K562 (cell line): ENCODE measurements at regions not wholly inside any gene's neighbourhood (a gene's known extent, or its start where the extent isn't known, plus 50 kb on each side); places are given as distances from the start of the nearest gene placed in this dataset.

ENCODE experiments used
- ATAC-seq: fragments of 200-7000 bp; cut with Tn5 transposase; 3 replicates; pipeline ENCODE4 v1.9.1; 2020; ENCODE audit warnings: moderate library complexity
- BruUV-seq: library from RNA; stranded (reverse); fragments of 400-500 nt; replicated peaks from 2 replicates; lab custom pipeline; 2021; lab: Mats Ljungman, UMichigan
- CTCF ChIA-PET: fragments of 300-600 bp; formaldehyde crosslinking; extraction: SDS; loops from one replicate; lab custom pipeline; 2021; ENCODE audit warnings: low intra/inter-chr PET ratio; lab: Yijun Ruan, JAX
- POLR2A ChIA-PET: fragments of 300-600, 350-650 bp; sonication (Branson Sonifier 250); formaldehyde crosslinking; extraction: SDS; loops from one replicate; lab custom pipeline; 2021; ENCODE audit warnings: antibody characterized with exemption, inconsistent platforms; lab: Yijun Ruan, JAX
- DNase-seq, 4 experiments: peaks; one replicate each; pipeline versions ENCODE4 v3.0.0 to v3.0.0-alpha.2; 2011 to 2018; ENCODE audit warnings: low spot score in 3 of 4, mixed read lengths in 3 of 4; ENCODE audit errors: extremely low read depth in 1 of 4
- FAIRE-seq: peaks from 2 replicates; lab custom pipeline; 2011; peaks lifted over from hg19 to GRCh38; lab: Jason Lieb, UNC
- H2AFZ ChIP-seq: 2 replicates; pipeline ENCODE4 v1.6.0; 2011; ENCODE audit warnings: low read depth, low read length, control low read depth, inconsistent platforms
- H3K27ac ChIP-seq: fragments of 200-600 bp; 3 replicates; pipeline ENCODE4 v1.8.0; 2011; ENCODE audit warnings: low read depth, mild to moderate bottlenecking, control low read depth, inconsistent platforms, low read length, moderate library complexity, mixed read lengths; ENCODE audit errors: extremely low read depth
- H3K27me3 ChIP-seq, 2 experiments: fragments of 300-600 bp in 1 of 2; 2 replicates in 1 of 2; 3 replicates in 1 of 2; pipeline versions ENCODE4 v1.6.0 to v1.8.0; 2011; ENCODE audit warnings: inconsistent platforms in 2 of 2, low read length in 2 of 2, mild to moderate bottlenecking in 1 of 2, mixed read lengths in 1 of 2, moderate library complexity in 1 of 2; ENCODE audit not compliant: control insufficient read depth in 2 of 2, insufficient read depth in 2 of 2
- H3K36me3 ChIP-seq: fragments of 300-600 bp; 3 replicates; pipeline ENCODE4 v1.8.0; 2011; ENCODE audit warnings: mild to moderate bottlenecking, low read length, inconsistent platforms; ENCODE audit not compliant: control insufficient read depth, insufficient read depth
- H3K4me1 ChIP-seq, 2 experiments: fragments of 200-600 bp in 1 of 2; replicated peaks in 1 of 2; 2 replicates in 1 of 2; 3 replicates in 1 of 2; pipeline versions ENCODE4 v1.5.1 to v1.8.0; 2011; ENCODE audit warnings: inconsistent platforms in 2 of 2, low read length in 2 of 2, mild to moderate bottlenecking in 1 of 2, mixed read lengths in 1 of 2, moderate library complexity in 1 of 2; ENCODE audit not compliant: control insufficient read depth in 2 of 2, insufficient read depth in 2 of 2
- H3K4me2 ChIP-seq: 2 replicates; pipeline ENCODE4 v1.6.1; 2011; ENCODE audit warnings: low read length, control low read depth, inconsistent platforms, mixed read lengths; ENCODE audit not compliant: insufficient read depth
- H3K4me3 ChIP-seq: fragments of 200-600 bp; sonication (generic), shearing (Covaris generic); 2 replicates; pipeline ENCODE4 v1.5.1; 2016; ENCODE audit warnings: control low read depth, inconsistent platforms
- H3K79me2 ChIP-seq: fragments of 200-600 bp; 3 replicates; pipeline ENCODE4 v1.8.0; 2011; ENCODE audit warnings: low read length, inconsistent platforms; ENCODE audit not compliant: control insufficient read depth, insufficient read depth
- H3K9ac ChIP-seq, 2 experiments: 2 replicates each; pipeline versions ENCODE4 v1.6.0 to v1.6.1; 2011; ENCODE audit warnings: low read depth in 2 of 2, low read length in 2 of 2, control low read depth in 1 of 2, inconsistent platforms in 1 of 2, mild to moderate bottlenecking in 1 of 2, mixed read lengths in 1 of 2; ENCODE audit not compliant: insufficient read depth in 1 of 2
- H3K9me1 ChIP-seq: one replicate; pipeline ENCODE4 v1.6.0; 2011; ENCODE audit warnings: inconsistent platforms, mild to moderate bottlenecking, low read length, moderate library complexity; ENCODE audit not compliant: control insufficient read depth, insufficient read depth
- H3K9me3 ChIP-seq: replicated peaks from 2 replicates; pipeline ENCODE4 v1.5.1; 2011; ENCODE audit warnings: low read depth, low read length, inconsistent platforms; ENCODE audit not compliant: control insufficient read depth, insufficient read depth
- H4K20me1 ChIP-seq: replicated peaks from 2 replicates; pipeline ENCODE4 v1.6.1; 2011; ENCODE audit warnings: low read length, inconsistent platforms, mixed read lengths; ENCODE audit not compliant: control insufficient read depth, insufficient read depth
- CEBPG ChIP-seq, 3 experiments: fragments of 200-800 bp in 1 of 3; sonication (Bioruptor generic) in 1 of 3; sonication (generic) in 1 of 3; formaldehyde crosslinking in 1 of 3; IDR thresholded peaks in 2 of 3; conservative IDR thresholded peaks in 1 of 3; 2 replicates each; pipeline versions ENCODE4 v1.6.1 to v1.8.0; 2016 to 2022; ENCODE audit warnings: missing compliant biosample characterization in 2 of 3, missing genetic modification characterization in 2 of 3, mild to moderate bottlenecking in 1 of 3, missing genetic modification reagents in 1 of 3
- ZNF764 ChIP-seq: fragments of 250-450 bp; sonication (Bioruptor Pico); IDR thresholded peaks from 2 replicates; pipeline ENCODE4 v1.4.0; 2020; ENCODE audit warnings: low read depth, mild to moderate bottlenecking, moderate library complexity
- ZNF766 ChIP-seq: fragments of 200-800 bp; sonication (Bioruptor generic); conservative IDR thresholded peaks from 2 replicates; pipeline ENCODE4 v1.6.1; 2016; ENCODE audit warnings: missing genetic modification characterization, missing compliant biosample characterization
- WGBS: fragments of 100-300 bp; shearing (Covaris generic); methylation state at CpG from one replicate; pipeline ENCODE4 v1.1.6; 2016; ENCODE audit warnings: low coverage, mixed read lengths; ENCODE audit not compliant: insufficient coverage; ENCODE audit errors: missing lambda C conversion rate; 5-methylcytosine and 5-hydroxymethylcytosine counted together
- in situ Hi-C: fragments of 300-500 bp; cut with MboI; formaldehyde crosslinking; loops from 4 replicates; pipeline ENCODE4 v1.15.0; 2018; ENCODE audit warnings: inconsistent platforms, mixed read lengths
- intact Hi-C: fragments of 100-400 bp; cut with micrococcal nuclease; formaldehyde crosslinking; loops from 2 replicates; pipeline ENCODE4 v1.14.2; 2022

DNA sequence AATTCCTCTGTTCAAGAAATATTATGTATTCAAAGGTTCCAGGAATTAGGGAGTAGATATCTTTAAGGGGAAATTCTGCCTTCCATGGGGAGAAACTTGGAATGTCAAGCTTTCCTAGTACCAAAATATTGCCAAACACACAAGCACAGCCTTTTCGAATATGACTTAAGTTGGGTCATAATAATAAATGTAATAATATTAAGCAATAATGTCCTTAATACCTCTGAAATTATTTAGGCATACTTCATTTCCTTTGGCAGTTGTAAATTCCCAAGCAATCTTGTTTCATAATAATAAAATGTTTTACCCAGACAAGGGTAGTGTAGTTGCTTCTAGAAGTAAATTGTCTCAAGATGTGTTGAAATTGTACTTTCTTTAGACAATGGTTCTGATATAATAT lies 630.3 kb upstream of the CDH18 start:
- Histone ChIP-seq H4K20me1 (no peaks in the 10 kb centered on the region), H3K79me2 (no peaks in the 10 kb centered on the region; the same call in 2 of the 3 replicates), H3K9me3 (no peaks in the 10 kb centered on the region), H2AFZ (no peak overlapping the region), H3K9ac (no peak overlapping the region), H3K4me2 (no peak overlapping the region), H3K36me3 (no peaks in the 10 kb centered on the region), H3K4me3 (no peak overlapping the region), H3K4me1 (no peaks in the 10 kb centered on the region), H3K27ac (no peak overlapping the region), H3K27me3 (no peaks in the 10 kb centered on the region), H3K9me1 (no peaks in the 10 kb centered on the region)
- FAIRE-seq, result no peak
- POLR2A ChIA-PET, result no interaction called here
- no TSS peak for BruUV-seq
- ATAC-seq, result no peak
- intact Hi-C loops, result no loop called here
- CTCF ChIA-PET, result no interaction called here
- DNase-seq, result no peak
- in situ Hi-C loops, result no loop called here
- TF ChIP-seq CEBPG (CRISPR knock-in tag; IDR thresholded peaks at IDR 0.05) (no peak), CEBPG (tag; conservative IDR thresholded peaks at IDR 0.05 in 1 of 2, IDR thresholded peaks at IDR 0.05 in 1 of 2) (peak in 1 of 2 experiments; percentile 44; a peak in 1 of 4 replicates), ZNF766 (CRISPR knock-in tag) (no peak)
- WGBS, result 0% methylated on average over 1 of the region's 1 CpG

DNA sequence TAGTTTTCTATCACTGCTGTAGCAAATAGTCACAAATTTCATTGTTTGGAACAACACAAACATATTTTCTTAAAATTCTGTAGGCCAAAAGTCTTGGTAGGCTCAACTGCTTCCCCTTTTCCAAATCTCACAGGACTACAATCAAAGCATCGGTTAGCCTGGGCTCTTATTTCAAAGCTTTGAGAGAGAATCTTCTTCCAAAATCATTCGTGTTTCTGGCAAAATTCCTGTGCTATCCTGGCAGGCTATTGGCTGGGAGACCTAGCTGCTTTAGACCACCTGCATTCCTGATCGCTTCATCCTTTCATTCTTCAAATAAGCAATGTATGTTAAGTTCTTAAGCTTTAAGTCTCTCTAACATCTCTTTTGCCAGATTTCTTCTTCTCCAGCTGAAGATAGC lies 629.8 kb upstream of the CDH18 start:
- POLR2A ChIA-PET, result no interaction called here
- intact Hi-C loops (no loop called here), in situ Hi-C loops (no loop called here)
- H3K4me2 ChIP-seq, result no peak overlapping the region
- TF ChIP-seq ZNF764 (CRISPR knock-in tag), result no peak
- H3K9me3 ChIP-seq, result no peaks in the 10 kb centered on the region
- no peak overlapping the region for H2AFZ ChIP-seq
- no peaks in the 10 kb centered on the region for H3K36me3 ChIP-seq
- WGBS, result 0% methylated on average over 3 of the region's 3 CpGs
- H3K79me2 ChIP-seq, result no peaks in the 10 kb centered on the region; the same call in 2 of the 3 replicates
- no peak for FAIRE-seq
- H3K9ac ChIP-seq, result no peak overlapping the region
- DNase-seq, result no peak
- BruUV-seq, result no TSS peak
- no peak for ATAC-seq
- no peaks in the 10 kb centered on the region for H3K4me1 ChIP-seq
- no peaks in the 10 kb centered on the region for H3K9me1 ChIP-seq
- H3K27ac ChIP-seq, result no peak overlapping the region
- no peak overlapping the region for H3K4me3 ChIP-seq
- no peaks in the 10 kb centered on the region for H4K20me1 ChIP-seq
- CTCF ChIA-PET, result no interaction called here
- no peaks in the 10 kb centered on the region for H3K27me3 ChIP-seq
